ENCODE measurements at regions not wholly inside any gene's neighbourhood (a gene's known extent, or its start where the extent isn't known, plus 50 kb on each side); places are given as distances from the start of the nearest gene placed in this dataset.
"Not testable (repeated sequence)": the region's sequence is repeated elsewhere in the genome, so short reads cannot be mapped to it uniquely, and the experiment has no call there.

DNA sequence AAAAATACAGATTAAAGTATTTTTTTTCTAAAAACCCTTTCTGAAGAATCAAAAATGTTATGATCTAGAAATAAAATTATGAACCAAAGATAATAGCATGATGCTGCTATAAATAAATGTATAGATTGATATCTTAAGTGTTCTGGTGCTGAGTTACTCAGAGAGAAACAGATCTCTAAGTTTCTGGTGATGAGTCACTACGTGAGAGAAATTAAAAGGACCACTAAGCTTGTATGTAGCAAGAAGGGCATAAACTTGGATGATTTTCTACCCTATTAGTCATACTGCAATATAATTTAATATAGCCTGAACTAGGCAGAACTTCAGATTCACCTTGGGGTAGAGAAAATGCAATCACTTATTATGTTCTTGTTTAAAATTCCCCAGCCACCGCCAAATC, 514.8 kb downstream of the AMY1C start:
- H3K9me3 Mint-ChIP-seq = peaks cover 4% of the 10 kb centered on the region
- no peak overlapping the region for H3K27ac Mint-ChIP-seq

DNA sequence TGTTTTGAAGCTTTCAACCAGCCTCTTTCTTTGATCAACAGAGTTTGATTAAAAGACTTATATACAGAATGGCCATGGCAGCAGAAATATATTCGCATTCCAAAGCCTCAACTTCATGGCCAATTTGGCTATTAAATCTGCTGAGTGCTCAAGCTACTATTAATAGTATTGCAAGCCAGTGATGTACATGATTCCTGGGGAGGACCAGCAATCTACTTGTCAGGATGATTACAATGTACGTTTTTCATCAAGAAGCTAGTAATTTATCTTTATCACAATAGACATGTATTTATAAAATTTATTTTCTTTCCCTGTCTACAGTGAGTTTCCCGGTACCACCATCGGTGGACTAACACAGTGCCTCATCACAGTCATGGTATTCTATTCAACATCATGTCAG, 515.5 kb downstream of the AMY1C start:
- DNase-seq (no peak), ATAC-seq (ENCODE audit: low read depth) (no peak)
- Mint-ChIP-seq H3K27ac (no peak overlapping the region), H3K4me3 (no peak overlapping the region), H3K36me3 (ENCODE audit: low read depth) (no peaks in the 10 kb centered on the region), H3K9me3 (peaks cover 4% of the 10 kb centered on the region), H3K4me1 (no peaks in the 10 kb centered on the region), H3K27me3 (no peaks in the 10 kb centered on the region)
- POLR2A ChIA-PET = no interaction called here
- TF ChIP-seq, protein P1, sequence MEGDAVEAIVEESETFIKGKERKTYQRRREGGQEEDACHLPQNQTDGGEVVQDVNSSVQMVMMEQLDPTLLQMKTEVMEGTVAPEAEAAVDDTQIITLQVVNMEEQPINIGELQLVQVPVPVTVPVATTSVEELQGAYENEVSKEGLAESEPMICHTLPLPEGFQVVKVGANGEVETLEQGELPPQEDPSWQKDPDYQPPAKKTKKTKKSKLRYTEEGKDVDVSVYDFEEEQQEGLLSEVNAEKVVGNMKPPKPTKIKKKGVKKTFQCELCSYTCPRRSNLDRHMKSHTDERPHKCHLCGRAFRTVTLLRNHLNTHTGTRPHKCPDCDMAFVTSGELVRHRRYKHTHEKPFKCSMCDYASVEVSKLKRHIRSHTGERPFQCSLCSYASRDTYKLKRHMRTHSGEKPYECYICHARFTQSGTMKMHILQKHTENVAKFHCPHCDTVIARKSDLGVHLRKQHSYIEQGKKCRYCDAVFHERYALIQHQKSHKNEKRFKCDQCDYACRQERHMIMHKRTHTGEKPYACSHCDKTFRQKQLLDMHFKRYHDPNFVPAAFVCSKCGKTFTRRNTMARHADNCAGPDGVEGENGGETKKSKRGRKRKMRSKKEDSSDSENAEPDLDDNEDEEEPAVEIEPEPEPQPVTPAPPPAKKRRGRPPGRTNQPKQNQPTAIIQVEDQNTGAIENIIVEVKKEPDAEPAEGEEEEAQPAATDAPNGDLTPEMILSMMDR (IDR thresholded peaks at IDR 0.05) = no peak
- CTCF ChIA-PET = no interaction called here
- intact Hi-C loops (cut with micrococcal nuclease) = no loop called here

More for the DNA sequence above, 514.8 kb downstream of the AMY1C start:
- no peak overlapping the region for H3K4me3 Mint-ChIP-seq
- POLR2A ChIA-PET = no interaction called here
- CTCF ChIA-PET = no interaction called here
- TF ChIP-seq, protein P1 (IDR thresholded peaks at IDR 0.05) = no peak
- intact Hi-C loops (cut with micrococcal nuclease) = no loop called here
- no peaks in the 10 kb centered on the region for H3K27me3 Mint-ChIP-seq
- H3K4me1 Mint-ChIP-seq = no peaks in the 10 kb centered on the region
- H3K36me3 Mint-ChIP-seq (ENCODE audit: low read depth) = no peaks in the 10 kb centered on the region
- DNase-seq (no peak), ATAC-seq (ENCODE audit: low read depth) (no peak)

DNA sequence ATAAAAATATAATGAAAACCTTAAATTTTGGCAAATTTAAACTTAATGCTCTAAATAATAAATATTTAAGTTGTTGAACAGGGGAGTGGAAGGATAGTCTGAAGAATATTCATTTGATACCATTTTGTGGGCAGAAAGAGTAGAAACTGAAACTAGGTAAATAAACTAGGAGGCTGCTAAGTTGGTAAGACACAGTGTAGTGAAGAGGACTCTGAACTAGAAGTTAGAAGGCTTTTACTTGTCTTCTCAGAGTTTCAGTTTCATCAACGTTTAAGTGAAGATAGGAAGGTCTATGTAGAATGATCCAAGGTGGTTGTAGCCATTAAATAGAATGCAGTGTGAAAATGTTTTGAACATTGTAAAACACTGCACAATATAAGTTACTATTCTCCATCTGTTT, 516.9 kb downstream of the AMY1C start:
- DNase-seq (no peak), ATAC-seq (ENCODE audit: low read depth) (no peak)
- Mint-ChIP-seq H3K4me3 (no peak overlapping the region), H3K36me3 (ENCODE audit: low read depth) (no peaks in the 10 kb centered on the region), H3K27me3 (no peaks in the 10 kb centered on the region), H3K9me3 (peaks cover 6% of the 10 kb centered on the region), H3K27ac (no peak overlapping the region), H3K4me1 (no peaks in the 10 kb centered on the region)
- intact Hi-C loops (cut with micrococcal nuclease) = no loop called here
- ChIA-PET CTCF (no interaction called here), POLR2A (no interaction called here)
- TF ChIP-seq, protein P1 (IDR thresholded peaks at IDR 0.05) = no peak

DNA sequence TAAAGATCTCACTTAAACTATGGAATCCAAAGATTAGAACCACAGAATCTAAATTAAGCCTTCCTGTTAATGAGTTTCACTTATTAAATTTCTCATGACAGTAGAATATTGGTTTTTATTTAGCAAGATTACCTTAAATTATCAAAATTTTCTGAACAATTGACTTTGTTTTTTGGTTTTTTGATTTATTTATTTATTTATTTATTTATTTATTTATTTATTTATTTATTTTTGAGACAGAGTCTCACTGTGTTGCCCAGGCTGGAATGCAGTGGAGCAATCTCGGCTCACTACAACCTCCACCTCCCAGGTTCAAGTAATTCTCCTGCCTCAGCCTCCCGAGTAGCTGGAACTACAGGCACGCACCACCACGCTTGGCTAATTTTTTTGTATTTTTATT, 538.6 kb downstream of the AMY1C start:
- intact Hi-C loops (cut with micrococcal nuclease); POLR2A ChIA-PET: not testable (repeated sequence)

DNA sequence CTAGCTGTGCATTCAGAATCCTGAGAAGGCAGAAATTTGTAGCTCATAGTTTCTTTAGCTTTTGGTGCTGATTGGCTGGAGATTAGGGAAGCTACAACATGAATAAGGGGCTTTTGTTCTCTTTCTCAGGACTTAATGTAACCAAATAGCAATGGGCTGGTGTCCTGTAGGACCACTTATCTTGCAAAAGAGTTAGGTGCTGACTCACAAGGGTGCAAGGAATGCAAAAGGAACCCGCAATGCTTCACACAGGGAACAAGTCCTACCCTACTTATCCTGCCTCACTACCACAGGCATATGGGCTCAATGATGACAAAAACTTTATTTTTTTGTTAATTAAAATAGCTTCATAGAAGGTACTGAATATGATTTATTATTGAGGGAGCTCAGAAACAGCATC, 541.5 kb downstream of the AMY1C start:
- intact Hi-C loops (cut with micrococcal nuclease) = no loop called here
- Mint-ChIP-seq H3K4me3 (no peak overlapping the region), H3K27ac (no peak overlapping the region), H3K9me3 (peaks cover 5% of the 10 kb centered on the region), H3K36me3 (ENCODE audit: low read depth) (no peaks in the 10 kb centered on the region), H3K4me1 (no peaks in the 10 kb centered on the region), H3K27me3 (no peaks in the 10 kb centered on the region)
- TF ChIP-seq, protein P1 (IDR thresholded peaks at IDR 0.05) = no peak
- ATAC-seq (ENCODE audit: low read depth) (no peak), DNase-seq (no peak)
- CTCF ChIA-PET = no interaction called here
- POLR2A ChIA-PET = no interaction called here

More for the DNA sequence above, 538.6 kb downstream of the AMY1C start:
- H3K36me3 Mint-ChIP-seq (ENCODE audit: low read depth); H3K27ac Mint-ChIP-seq; H3K4me3 Mint-ChIP-seq; CTCF ChIA-PET; H3K27me3 Mint-ChIP-seq; DNase-seq; ATAC-seq (ENCODE audit: low read depth); H3K9me3 Mint-ChIP-seq; H3K4me1 Mint-ChIP-seq: not testable (repeated sequence)

DNA sequence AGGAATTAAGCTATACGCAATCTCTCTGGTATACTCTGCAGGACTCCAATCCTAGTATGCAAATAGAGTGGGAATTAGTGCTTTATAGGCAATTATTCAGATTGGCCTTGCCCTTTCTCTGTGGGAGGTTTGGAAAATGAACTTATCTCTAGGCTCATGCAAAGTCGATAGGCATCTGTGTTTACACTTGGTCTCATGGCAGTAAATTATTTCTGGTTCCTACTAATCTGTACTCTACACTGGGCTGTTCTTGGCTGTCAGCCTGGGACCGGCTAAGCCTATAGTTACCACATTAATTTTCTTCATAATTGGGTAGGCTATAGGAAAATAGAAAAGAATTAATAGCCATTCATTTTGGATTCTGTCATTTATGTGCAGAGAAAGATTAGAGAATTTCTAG, 544.6 kb downstream of the AMY1C start:
- POLR2A ChIA-PET = no interaction called here
- H3K27me3 Mint-ChIP-seq = no peaks in the 10 kb centered on the region

More for the DNA sequence above, 544.6 kb downstream of the AMY1C start:
- DNase-seq (no peak), ATAC-seq (ENCODE audit: low read depth) (no peak)
- Mint-ChIP-seq H3K27ac (no peak overlapping the region), H3K9me3 (no peaks in the 10 kb centered on the region), H3K4me3 (no peak overlapping the region), H3K4me1 (no peaks in the 10 kb centered on the region), H3K36me3 (ENCODE audit: low read depth) (no peaks in the 10 kb centered on the region)
- TF ChIP-seq, protein P1 (IDR thresholded peaks at IDR 0.05) = no peak
- intact Hi-C loops (cut with micrococcal nuclease) = no loop called here
- CTCF ChIA-PET = no interaction called here

Data from activated B cell treated with CpG ODN at 0.5 μM for 24 hours (primary cell).